GM12892 (cell line): ENCODE measurements at regions not wholly inside any gene's neighbourhood (a gene's known extent, or its start where the extent isn't known, plus 50 kb on each side); places are given as distances from the start of the nearest gene placed in this dataset.

Experiments
- POLR2A ChIP-seq: IDR thresholded peaks from 2 replicates; pipeline ENCODE4 v1.6.1; 2011; ENCODE audit warnings: low read depth, low read length, control low read depth
- POLR2AphosphoS5 ChIP-seq: IDR thresholded peaks from 2 replicates; pipeline ENCODE4 v1.6.1; 2011; ENCODE audit warnings: low read depth, low read length, control low read depth
- TAF1 ChIP-seq: IDR thresholded peaks from 2 replicates; pipeline ENCODE4 v1.6.1; 2011; ENCODE audit warnings: low read depth, mild to moderate bottlenecking, control low read depth, low read length, borderline replicate concordance

DNA sequence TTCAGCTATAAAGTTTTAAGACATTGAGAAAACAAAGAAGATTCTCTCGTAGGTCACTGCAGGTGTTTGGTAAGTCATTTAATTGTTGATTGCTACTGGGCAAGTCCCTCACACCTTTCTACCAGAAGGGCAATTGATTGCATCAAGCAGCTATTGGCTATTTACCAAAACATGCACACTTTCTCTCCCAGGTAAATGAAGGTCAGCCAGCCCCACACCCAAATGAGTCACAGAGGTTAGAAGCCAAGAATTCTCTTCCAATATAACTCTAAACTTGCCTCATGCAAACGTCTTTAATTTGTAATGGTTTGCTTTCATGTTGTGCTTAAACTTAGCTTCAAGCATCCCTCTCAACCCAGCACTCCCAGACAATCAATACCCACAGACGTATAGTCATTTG is 475.3 kb upstream of the ADGRL2 start:
- TF ChIP-seq POLR2AphosphoS5 (no peak), POLR2A (no peak), TAF1 (no peak)
